Cardiac fibroblast (primary cell): ENCODE measurements at regions not wholly inside any gene's neighbourhood (a gene's known extent, or its start where the extent isn't known, plus 50 kb on each side); places are given as distances from the start of the nearest gene placed in this dataset.

Experiments used
- DNase-seq, 2 donors: peaks; one replicate each; pipeline versions ENCODE4 v3.0.0 to v3.0.0-alpha.2; 2010; ENCODE audit warnings: low read depth in 2 of 2
- H3K4me3 ChIP-seq, 2 donors: replicated peaks in 1 of 2; 1 replicate in 1 of 2; 2 replicates in 1 of 2; pipeline ENCODE4 v1.5.1; 2011; ENCODE audit warnings: low read depth in 2 of 2, low read length in 2 of 2, mild to moderate bottlenecking in 2 of 2, moderate library complexity in 1 of 2
- CTCF ChIP-seq: IDR thresholded peaks from one replicate; pipeline ENCODE4 v1.5.1; 2011; ENCODE audit warnings: low read depth, mild to moderate bottlenecking, low read length, inconsistent platforms

- no peak overlapping the region for H3K4me3 ChIP-seq
- DNase-seq = no peak
- no peak for TF ChIP-seq CTCF
These were observed 564.0 kb upstream of the FANCL start for GRCh38 chr2:58805126-58805525.

DNA sequence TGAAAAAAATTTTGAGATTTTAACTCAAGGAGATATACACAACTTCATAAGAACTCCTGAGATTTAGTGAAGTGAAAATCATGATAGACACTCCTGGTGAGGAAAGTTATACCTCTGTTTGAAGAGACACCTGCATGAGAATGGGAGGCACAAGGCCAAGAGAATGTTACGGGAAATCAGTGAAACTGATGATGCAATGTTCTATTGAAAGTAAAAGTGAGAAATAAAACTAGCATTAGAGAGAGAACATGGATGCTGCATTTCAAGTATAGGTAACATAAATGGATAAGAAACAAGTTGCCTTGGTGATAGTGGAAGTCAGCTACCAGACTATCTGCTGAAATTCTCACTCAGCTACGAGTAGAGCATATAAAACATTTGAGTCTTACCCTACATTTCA, 562.1 kb upstream of the FANCL start:
- DNase-seq = no peak
- H3K4me3 ChIP-seq = no peak overlapping the region
- TF ChIP-seq CTCF = no peak

DNA sequence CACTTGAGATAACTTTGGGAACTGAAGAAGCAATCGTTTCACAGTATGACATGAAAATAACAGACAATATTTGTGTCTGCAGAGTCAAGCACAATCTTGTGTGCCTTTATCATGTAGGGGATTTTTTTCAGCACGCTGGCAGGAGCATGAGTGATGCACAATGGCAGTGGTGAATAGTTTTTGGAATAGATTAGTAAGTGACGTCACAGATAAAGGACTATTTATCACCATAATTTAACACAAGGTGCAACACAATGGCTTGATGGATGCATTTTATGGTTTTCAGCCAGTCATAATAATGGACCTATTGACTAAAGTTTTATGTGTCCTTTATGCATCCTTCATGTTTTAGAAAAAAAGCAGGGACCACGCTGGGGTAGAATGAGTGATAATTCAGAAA, 559.8 kb upstream of the FANCL start:
- no peak overlapping the region for H3K4me3 ChIP-seq
- no peak for DNase-seq
- no peak for TF ChIP-seq CTCF

GRCh38 chr2:58798676-58799208, 557.6 kb upstream of the FANCL start:
- H3K4me3 ChIP-seq = no peak overlapping the region
- no peak for DNase-seq
- no peak for TF ChIP-seq CTCF

DNA sequence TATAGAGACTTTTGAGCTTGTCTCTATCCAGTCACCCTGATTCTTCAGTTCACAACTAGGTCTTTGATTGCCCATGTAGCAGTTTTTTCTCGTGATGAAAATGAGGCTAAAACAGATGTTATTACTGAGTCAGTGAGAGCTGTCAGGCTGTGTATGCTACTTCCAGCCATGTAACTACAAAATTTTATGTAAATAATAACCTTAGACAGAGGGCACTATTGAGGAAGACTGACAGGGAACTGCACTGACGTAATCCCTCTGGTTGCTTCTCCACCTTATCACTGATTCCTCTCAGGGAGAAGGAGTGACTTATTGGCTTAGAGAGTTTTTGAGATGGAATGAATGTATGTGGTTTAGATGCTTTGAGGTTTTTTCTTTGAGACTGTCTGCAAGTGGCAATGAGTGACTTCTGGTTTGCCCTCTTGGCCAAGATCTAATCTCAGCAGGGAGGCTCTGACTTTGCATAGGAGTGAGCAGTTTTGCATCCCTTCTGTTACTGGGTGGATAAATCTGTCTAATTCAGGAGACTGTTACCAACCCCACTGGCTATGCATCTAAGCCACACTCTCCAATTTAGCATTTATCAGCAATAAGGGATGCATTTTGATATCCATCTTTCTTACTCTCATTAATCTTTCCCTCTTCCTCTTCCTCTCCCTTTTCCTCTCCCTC, 555.2 kb upstream of the FANCL start:
- H3K4me3 ChIP-seq = no peak overlapping the region

GRCh38 chr2:58794916-58795315, 553.8 kb upstream of the FANCL start:
- DNase-seq = no peak
- H3K4me3 ChIP-seq = no peak overlapping the region
- TF ChIP-seq CTCF = no peak

More for the DNA sequence above, 555.2 kb upstream of the FANCL start:
- no peak for DNase-seq
- TF ChIP-seq CTCF = no peak

- no peak for TF ChIP-seq CTCF
- DNase-seq = no peak
- no peak overlapping the region for H3K4me3 ChIP-seq
These were observed 553.0 kb upstream of the FANCL start for GRCh38 chr2:58794103-58794502.
